Upper lobe of left lung (tissue), 6 donors: ENCODE measurements at regions not wholly inside any gene's neighbourhood (a gene's known extent, or its start where the extent isn't known, plus 50 kb on each side); places are given as distances from the start of the nearest gene placed in this dataset.
"Not testable (repeated sequence)": the region's sequence is repeated elsewhere in the genome, so short reads cannot be mapped to it uniquely, and the experiment has no call there.

Experiments
- ATAC-seq, 2 donors: fragments of 200-7000 bp; cut with Tn5 transposase; one replicate each; pipeline ENCODE4 v1.9.1; 2022; ENCODE audit warnings: mild to moderate bottlenecking in 2 of 2, moderate library complexity in 2 of 2; ENCODE audit not compliant: low FRiP score in 2 of 2
- DNase-seq, 2 donors: peaks; one replicate each; pipeline ENCODE4 v3.0.0-alpha.2; 2019 to 2020
- H3K27ac ChIP-seq, 4 donors: fragments of 200-600 bp; sonication (generic); one replicate each; pipeline ENCODE4 v1.5.1; 2016 to 2019
- H3K27me3 ChIP-seq, 4 donors: fragments of 200-600 bp; sonication (generic); one replicate each; pipeline ENCODE4 v1.5.1; 2017 to 2019
- H3K36me3 ChIP-seq, 4 donors: fragments of 200-600 bp; sonication (generic); one replicate each; pipeline ENCODE4 v1.5.1; 2016 to 2019
- H3K4me1 ChIP-seq, 4 donors: fragments of 200-600 bp; sonication (generic); one replicate each; pipeline ENCODE4 v1.5.1; 2018 to 2019
- H3K4me3 ChIP-seq, 4 donors: fragments of 200-600 bp; sonication (generic); one replicate each; pipeline ENCODE4 v1.5.1; 2017 to 2019; ENCODE audit warnings: mild to moderate bottlenecking in 2 of 4, moderate library complexity in 1 of 4
- H3K9me3 ChIP-seq, 4 donors: fragments of 200-600 bp; sonication (generic); one replicate each; pipeline ENCODE4 v1.5.1; 2018 to 2019
- EP300 ChIP-seq, 4 donors: sonication (generic); formaldehyde crosslinking; IDR thresholded peaks; one replicate each; pipeline ENCODE4 v1.5.1; 2017; ENCODE audit warnings: antibody characterized with exemption in 4 of 4, control low read depth in 2 of 4
- POLR2A ChIP-seq, 4 donors: fragments of 450-650 bp; IDR thresholded peaks; one replicate each; pipeline ENCODE4 v1.5.1; 2016 to 2017; ENCODE audit warnings: antibody characterized with exemption in 4 of 4, mild to moderate bottlenecking in 2 of 4
- POLR2AphosphoS5 ChIP-seq, 2 donors: sonication (generic); formaldehyde crosslinking; IDR thresholded peaks; one replicate each; pipeline ENCODE4 v1.5.1; 2017; ENCODE audit warnings: antibody characterized with exemption in 2 of 2
- WGBS, 2 donors: methylation state at CpG; one replicate each; pipeline ENCODE4 v1.1.5; 2017 to 2018; 5-methylcytosine and 5-hydroxymethylcytosine counted together
- TF ChIP-seq, protein P1 (sequence below), 6 experiments: fragments of 450-650 bp in 4 of 6; fragments of 200-600 bp in 2 of 6; sonication (generic) in 2 of 6; IDR thresholded peaks; one replicate each; pipeline ENCODE4 v1.5.1; 2016 to 2019; ENCODE audit warnings: antibody characterized with exemption in 6 of 6
- donor health status: DM: no; HTN: no; CAD: no; lungs with moderate emphysema.
- donor health status: DM: no; HTN: yes; CAD: no; lungs with severe emphysema.

DNA sequence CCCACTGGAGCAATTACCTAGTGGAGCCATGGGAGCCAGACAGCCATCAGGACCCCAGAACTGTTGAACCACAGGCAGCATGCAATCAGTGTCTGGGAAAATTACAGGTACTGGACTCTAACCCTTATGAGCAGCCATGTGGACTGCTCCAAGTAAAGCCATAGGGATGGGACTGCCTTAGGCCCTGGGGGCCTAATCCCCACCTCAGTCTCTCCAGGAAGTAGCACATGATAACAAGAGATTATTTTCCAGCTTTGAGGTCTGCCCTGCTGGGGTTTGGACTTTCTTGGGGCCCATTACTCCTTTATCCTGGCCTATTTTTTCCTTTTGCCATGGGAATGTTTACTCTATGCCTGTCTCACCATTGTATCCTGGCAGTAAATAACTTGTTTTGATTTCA is 226.8 kb downstream of the AEBP2 start:
- Histone ChIP-seq H3K27me3 (no peaks in the 10 kb centered on the region), H3K27ac (no peak overlapping the region), H3K9me3 (no peaks in the 10 kb centered on the region), H3K4me1 (no peaks in the 10 kb centered on the region), H3K4me3 (no peak overlapping the region), H3K36me3 (no peaks in the 10 kb centered on the region)
- DNase-seq (no peak), ATAC-seq (peak in 1 of 2 donors; percentile 46)
- no peak for TF ChIP-seq EP300 (IDR thresholded peaks at IDR 0.05)
- TF ChIP-seq, protein P1, sequence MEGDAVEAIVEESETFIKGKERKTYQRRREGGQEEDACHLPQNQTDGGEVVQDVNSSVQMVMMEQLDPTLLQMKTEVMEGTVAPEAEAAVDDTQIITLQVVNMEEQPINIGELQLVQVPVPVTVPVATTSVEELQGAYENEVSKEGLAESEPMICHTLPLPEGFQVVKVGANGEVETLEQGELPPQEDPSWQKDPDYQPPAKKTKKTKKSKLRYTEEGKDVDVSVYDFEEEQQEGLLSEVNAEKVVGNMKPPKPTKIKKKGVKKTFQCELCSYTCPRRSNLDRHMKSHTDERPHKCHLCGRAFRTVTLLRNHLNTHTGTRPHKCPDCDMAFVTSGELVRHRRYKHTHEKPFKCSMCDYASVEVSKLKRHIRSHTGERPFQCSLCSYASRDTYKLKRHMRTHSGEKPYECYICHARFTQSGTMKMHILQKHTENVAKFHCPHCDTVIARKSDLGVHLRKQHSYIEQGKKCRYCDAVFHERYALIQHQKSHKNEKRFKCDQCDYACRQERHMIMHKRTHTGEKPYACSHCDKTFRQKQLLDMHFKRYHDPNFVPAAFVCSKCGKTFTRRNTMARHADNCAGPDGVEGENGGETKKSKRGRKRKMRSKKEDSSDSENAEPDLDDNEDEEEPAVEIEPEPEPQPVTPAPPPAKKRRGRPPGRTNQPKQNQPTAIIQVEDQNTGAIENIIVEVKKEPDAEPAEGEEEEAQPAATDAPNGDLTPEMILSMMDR (IDR thresholded peaks at IDR 0.05) = no peak
- no peak for TF ChIP-seq POLR2A (IDR thresholded peaks at IDR 0.05)
- no peak for TF ChIP-seq POLR2AphosphoS5 (IDR thresholded peaks at IDR 0.05)

DNA sequence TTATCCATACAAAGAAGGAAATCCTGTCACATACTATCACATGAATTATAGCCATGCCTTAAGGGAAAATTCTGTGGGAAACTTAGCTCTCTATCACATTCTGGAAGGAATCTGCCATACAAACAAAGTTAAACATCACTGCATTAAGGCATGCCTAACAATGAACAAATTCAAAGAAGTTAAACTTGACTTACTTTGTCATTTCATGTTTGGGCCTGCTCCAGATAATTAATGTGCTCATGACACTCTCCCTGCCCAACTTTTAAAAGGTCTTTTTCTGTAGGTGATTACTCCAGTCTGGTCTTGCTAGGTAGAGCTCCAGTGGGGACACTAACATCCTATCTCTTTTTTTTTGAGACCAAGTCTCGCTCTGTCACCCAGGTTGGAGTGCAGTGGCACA is 230.5 kb downstream of the AEBP2 start:
- no peak for DNase-seq
- TF ChIP-seq, protein P1 (IDR thresholded peaks at IDR 0.05) = no peak
- TF ChIP-seq POLR2A (IDR thresholded peaks at IDR 0.05) (no peak), POLR2AphosphoS5 (IDR thresholded peaks at IDR 0.05) (no peak), EP300 (IDR thresholded peaks at IDR 0.05) (no peak)
- WGBS, 2 donors = 100% methylated on average over 1 of the region's 1 CpG
- Histone ChIP-seq H3K4me1 (no peaks in the 10 kb centered on the region), H3K9me3 (no peaks in the 10 kb centered on the region), H3K27ac (no peak overlapping the region), H3K27me3 (no peaks in the 10 kb centered on the region), H3K4me3 (no peak overlapping the region), H3K36me3 (no peaks in the 10 kb centered on the region)
- ATAC-seq = no peak

DNA sequence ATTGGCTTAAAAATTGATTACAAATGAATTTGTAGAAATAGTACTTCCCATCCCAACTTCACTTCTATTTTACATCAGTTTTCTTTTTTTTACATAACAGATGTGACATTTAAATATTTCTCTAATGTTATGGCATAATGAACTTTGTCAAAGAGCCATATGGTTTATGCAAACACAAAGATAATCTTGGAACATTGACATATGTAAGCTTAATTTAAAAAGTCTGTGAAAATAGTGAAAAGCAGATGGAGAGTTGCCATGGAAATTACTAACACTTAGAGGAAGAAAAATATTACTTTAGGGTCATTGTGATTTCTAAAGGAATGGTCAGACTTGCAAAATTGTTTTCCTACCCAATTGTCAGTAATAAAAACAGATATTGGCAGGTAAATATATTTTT is 232.4 kb downstream of the AEBP2 start:
- Histone ChIP-seq H3K9me3 (no peaks in the 10 kb centered on the region), H3K27me3 (no peaks in the 10 kb centered on the region), H3K36me3 (no peaks in the 10 kb centered on the region), H3K4me1 (no peaks in the 10 kb centered on the region), H3K27ac (no peak overlapping the region), H3K4me3 (no peak overlapping the region)
- ATAC-seq (no peak), DNase-seq (no peak)
- no peak for TF ChIP-seq POLR2A (IDR thresholded peaks at IDR 0.05)
- TF ChIP-seq EP300 (IDR thresholded peaks at IDR 0.05) = no peak
- TF ChIP-seq, protein P1 (IDR thresholded peaks at IDR 0.05) = no peak
- no peak for TF ChIP-seq POLR2AphosphoS5 (IDR thresholded peaks at IDR 0.05)

DNA sequence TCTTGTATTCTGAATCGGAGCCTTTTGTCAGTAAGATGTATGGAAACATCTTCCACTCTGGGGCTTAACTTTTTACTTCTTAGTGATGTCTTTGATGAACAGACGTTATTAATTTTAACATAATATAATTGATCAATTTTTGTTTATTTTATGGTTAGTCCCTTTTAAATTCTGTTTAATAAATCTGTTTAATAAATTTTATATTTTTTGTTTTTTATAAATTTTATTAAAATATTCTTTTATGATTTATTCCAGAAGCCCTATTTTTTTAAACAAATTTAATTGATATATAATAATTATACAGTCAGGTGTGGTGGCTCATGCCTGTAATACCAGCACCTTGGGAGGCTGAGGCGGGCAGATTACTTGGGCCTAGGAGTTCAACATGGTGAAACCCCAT is 235.1 kb downstream of the AEBP2 start:
- TF ChIP-seq POLR2AphosphoS5 (IDR thresholded peaks at IDR 0.05) (no peak), EP300 (IDR thresholded peaks at IDR 0.05) (no peak), POLR2A (IDR thresholded peaks at IDR 0.05) (no peak)
- TF ChIP-seq, protein P1 (IDR thresholded peaks at IDR 0.05) = no peak
- ATAC-seq (no peak), DNase-seq (no peak)
- Histone ChIP-seq H3K36me3 (no peaks in the 10 kb centered on the region), H3K9me3 (no peaks in the 10 kb centered on the region), H3K4me3 (no peak overlapping the region), H3K4me1 (no peaks in the 10 kb centered on the region), H3K27ac (no peak overlapping the region), H3K27me3 (no peaks in the 10 kb centered on the region)
- 62 to 74% methylated on average over 3 of the region's 3 CpGs for WGBS, 2 donors

DNA sequence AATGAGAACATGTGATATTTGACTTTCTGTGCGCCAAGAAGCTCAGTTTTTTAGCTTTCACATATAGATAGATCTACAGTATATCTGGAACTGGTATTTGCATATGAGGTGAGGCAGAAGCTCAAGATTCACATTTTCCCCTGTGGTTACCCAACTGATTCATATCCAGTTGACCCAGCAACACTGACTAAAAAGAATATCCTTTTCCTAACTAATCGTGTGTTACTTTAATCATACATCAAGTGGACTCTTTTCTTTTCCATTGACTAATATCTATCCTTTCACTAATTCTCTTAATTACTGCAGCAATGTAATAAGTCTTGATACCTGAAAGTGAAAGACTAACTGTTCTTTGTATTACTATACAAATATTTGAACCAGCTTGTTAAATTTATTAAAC is 236.1 kb downstream of the AEBP2 start:
- Histone ChIP-seq H3K4me3 (no peak overlapping the region), H3K27ac (no peak overlapping the region), H3K27me3 (no peaks in the 10 kb centered on the region), H3K9me3 (no peaks in the 10 kb centered on the region), H3K36me3 (no peaks in the 10 kb centered on the region), H3K4me1 (no peaks in the 10 kb centered on the region)
- DNase-seq = no peak
- WGBS, 2 donors = 81 to 90% methylated on average over 2 of the region's 2 CpGs
- no peak for TF ChIP-seq POLR2A (IDR thresholded peaks at IDR 0.05)
- TF ChIP-seq EP300 (IDR thresholded peaks at IDR 0.05) = no peak
- TF ChIP-seq, protein P1 (IDR thresholded peaks at IDR 0.05) = no peak
- no peak for TF ChIP-seq POLR2AphosphoS5 (IDR thresholded peaks at IDR 0.05)
- no peak for ATAC-seq

DNA sequence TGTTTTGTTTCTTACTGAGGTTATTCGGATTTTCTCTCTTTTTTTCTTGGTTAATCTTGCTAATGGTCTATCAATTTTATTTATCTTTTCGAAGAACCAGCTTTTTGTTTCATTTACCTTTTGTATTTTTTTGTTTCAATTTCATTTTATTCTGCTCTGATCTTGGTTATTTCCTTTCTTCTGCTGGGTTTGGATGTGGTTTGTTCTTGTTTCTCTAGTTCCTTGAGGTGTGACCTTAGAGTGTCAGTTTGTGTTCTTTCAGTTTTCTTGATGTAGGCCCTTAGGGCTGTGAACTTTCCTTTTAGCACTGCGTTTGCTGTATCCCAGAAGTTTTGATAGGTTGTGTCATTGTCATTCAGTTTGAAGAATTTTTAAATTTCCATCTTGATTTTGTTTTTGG is 239.2 kb downstream of the AEBP2 start:
- not testable (repeated sequence) for H3K27ac ChIP-seq, ATAC-seq, DNase-seq, H3K36me3 ChIP-seq, H3K27me3 ChIP-seq, H3K9me3 ChIP-seq, H3K4me3 ChIP-seq, H3K4me1 ChIP-seq
- WGBS, 2 donors = 77 to 89% methylated on average over 3 of the region's 3 CpGs
